ENCODE measurements at regions not wholly inside any gene's neighbourhood (a gene's known extent, or its start where the extent isn't known, plus 50 kb on each side); places are given as distances from the start of the nearest gene placed in this dataset.

- Mint-ChIP-seq H3K4me1 (ENCODE audit: insufficient read depth, unreplicated experiment) (no peaks in the 10 kb centered on the region), H3K36me3 (ENCODE audit: insufficient read depth, unreplicated experiment) (no peaks in the 10 kb centered on the region), H3K27ac (ENCODE audit: low read depth, unreplicated experiment) (no peak overlapping the region), H3K27me3 (ENCODE audit: insufficient read depth, unreplicated experiment) (peaks cover 20% of the 10 kb centered on the region), H3K9me3 (ENCODE audit: unreplicated experiment) (no peaks in the 10 kb centered on the region), H3K4me3 (ENCODE audit: unreplicated experiment) (no peak overlapping the region)
- TF ChIP-seq, protein P1, sequence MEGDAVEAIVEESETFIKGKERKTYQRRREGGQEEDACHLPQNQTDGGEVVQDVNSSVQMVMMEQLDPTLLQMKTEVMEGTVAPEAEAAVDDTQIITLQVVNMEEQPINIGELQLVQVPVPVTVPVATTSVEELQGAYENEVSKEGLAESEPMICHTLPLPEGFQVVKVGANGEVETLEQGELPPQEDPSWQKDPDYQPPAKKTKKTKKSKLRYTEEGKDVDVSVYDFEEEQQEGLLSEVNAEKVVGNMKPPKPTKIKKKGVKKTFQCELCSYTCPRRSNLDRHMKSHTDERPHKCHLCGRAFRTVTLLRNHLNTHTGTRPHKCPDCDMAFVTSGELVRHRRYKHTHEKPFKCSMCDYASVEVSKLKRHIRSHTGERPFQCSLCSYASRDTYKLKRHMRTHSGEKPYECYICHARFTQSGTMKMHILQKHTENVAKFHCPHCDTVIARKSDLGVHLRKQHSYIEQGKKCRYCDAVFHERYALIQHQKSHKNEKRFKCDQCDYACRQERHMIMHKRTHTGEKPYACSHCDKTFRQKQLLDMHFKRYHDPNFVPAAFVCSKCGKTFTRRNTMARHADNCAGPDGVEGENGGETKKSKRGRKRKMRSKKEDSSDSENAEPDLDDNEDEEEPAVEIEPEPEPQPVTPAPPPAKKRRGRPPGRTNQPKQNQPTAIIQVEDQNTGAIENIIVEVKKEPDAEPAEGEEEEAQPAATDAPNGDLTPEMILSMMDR (IDR thresholded peaks at IDR 0.05; ENCODE audit: unreplicated experiment): no peak
- intact Hi-C loops (cut with micrococcal nuclease): no loop called here
- CTCF ChIA-PET: no interaction called here
- POLR2A ChIA-PET: no interaction called here
- DNase-seq (ENCODE audit: unreplicated experiment): no peak
- no TSS peak for BruUV-seq (replicated peaks)
These were observed 120.8 kb upstream of the MEIS2 start for GRCh38 chr15:37220949-37221670.

- TF ChIP-seq, protein P1 (IDR thresholded peaks at IDR 0.05; ENCODE audit: unreplicated experiment): no peak
- no TSS peak for BruUV-seq (replicated peaks)
These were observed 121.4 kb upstream of the MEIS2 start for GRCh38 chr15:37221671-37222145.

GRCh38 chr15:37223089-37223488, 122.7 kb upstream of the MEIS2 start:
- TF ChIP-seq, protein P1 (IDR thresholded peaks at IDR 0.05; ENCODE audit: unreplicated experiment): no peak
- BruUV-seq (replicated peaks): no TSS peak
- Mint-ChIP-seq H3K4me3 (ENCODE audit: unreplicated experiment) (no peak overlapping the region), H3K27ac (ENCODE audit: low read depth, unreplicated experiment) (no peak overlapping the region), H3K9me3 (ENCODE audit: unreplicated experiment) (no peaks in the 10 kb centered on the region), H3K27me3 (ENCODE audit: insufficient read depth, unreplicated experiment) (peaks cover 20% of the 10 kb centered on the region), H3K4me1 (ENCODE audit: insufficient read depth, unreplicated experiment) (no peaks in the 10 kb centered on the region), H3K36me3 (ENCODE audit: insufficient read depth, unreplicated experiment) (no peaks in the 10 kb centered on the region)
- ChIA-PET CTCF (no interaction called here), POLR2A (no interaction called here)
- DNase-seq (ENCODE audit: unreplicated experiment): no peak
- intact Hi-C loops (cut with micrococcal nuclease): no loop called here

More at GRCh38 chr15:37221671-37222145, 121.4 kb upstream of the MEIS2 start:
- CTCF ChIA-PET: no interaction called here
- no peak overlapping the region for H3K27ac Mint-ChIP-seq (ENCODE audit: low read depth, unreplicated experiment)
- H3K27me3 Mint-ChIP-seq (ENCODE audit: insufficient read depth, unreplicated experiment): peaks cover 20% of the 10 kb centered on the region
- intact Hi-C loops (cut with micrococcal nuclease): no loop called here
- no peak for DNase-seq (ENCODE audit: unreplicated experiment)
- H3K36me3 Mint-ChIP-seq (ENCODE audit: insufficient read depth, unreplicated experiment): no peaks in the 10 kb centered on the region
- POLR2A ChIA-PET: no interaction called here
- no peaks in the 10 kb centered on the region for H3K4me1 Mint-ChIP-seq (ENCODE audit: insufficient read depth, unreplicated experiment)
- no peaks in the 10 kb centered on the region for H3K9me3 Mint-ChIP-seq (ENCODE audit: unreplicated experiment)
- H3K4me3 Mint-ChIP-seq (ENCODE audit: unreplicated experiment): no peak overlapping the region

DNA sequence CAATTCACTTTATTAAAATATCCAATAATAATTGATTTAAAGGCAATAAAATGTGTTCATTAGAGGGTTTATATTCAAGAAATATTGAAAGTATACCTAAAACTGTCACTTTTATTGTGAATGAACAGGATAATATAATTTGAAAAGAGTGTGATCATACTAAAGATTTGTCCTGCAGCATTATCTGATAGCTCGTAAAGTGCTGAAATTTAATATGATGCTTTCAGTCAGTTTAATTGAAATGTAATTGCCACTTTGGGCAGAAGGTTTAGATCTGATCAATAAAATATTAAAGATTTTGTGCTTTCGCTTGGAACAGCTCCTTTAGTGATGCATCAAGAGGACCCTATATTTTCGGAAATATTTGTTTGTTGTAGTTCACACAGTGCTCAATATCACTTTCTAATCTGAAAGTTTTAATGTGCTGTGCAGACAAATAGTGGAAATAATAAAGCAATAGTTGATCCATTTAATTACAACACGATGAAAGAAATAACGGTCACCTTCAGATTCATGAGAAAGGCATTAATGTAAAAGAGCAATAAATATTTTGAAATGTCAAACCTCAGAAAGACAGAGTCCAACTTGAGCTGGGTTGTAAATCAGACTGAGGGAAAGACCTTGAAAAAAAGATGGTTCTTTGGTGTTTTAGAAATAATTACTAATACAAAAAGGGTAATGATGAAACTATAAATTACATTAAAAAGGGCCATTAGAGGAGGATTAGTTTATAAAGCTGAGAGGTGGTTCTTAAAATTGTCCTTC, 129.7 kb upstream of the MEIS2 start:
- BruUV-seq (replicated peaks): no TSS peak
- H3K9me3 Mint-ChIP-seq (ENCODE audit: unreplicated experiment): peaks cover 9% of the 10 kb centered on the region
- TF ChIP-seq, protein P1 (IDR thresholded peaks at IDR 0.05; ENCODE audit: unreplicated experiment): no peak
- intact Hi-C loops (cut with micrococcal nuclease): no loop called here
- no peak overlapping the region for H3K4me3 Mint-ChIP-seq (ENCODE audit: unreplicated experiment)
- DNase-seq (ENCODE audit: unreplicated experiment): no peak
- H3K27me3 Mint-ChIP-seq (ENCODE audit: insufficient read depth, unreplicated experiment): no peaks in the 10 kb centered on the region
- H3K27ac Mint-ChIP-seq (ENCODE audit: low read depth, unreplicated experiment): no peak overlapping the region
- CTCF ChIA-PET: no interaction called here
- POLR2A ChIA-PET: no interaction called here
- H3K4me1 Mint-ChIP-seq (ENCODE audit: insufficient read depth, unreplicated experiment): no peaks in the 10 kb centered on the region
- H3K36me3 Mint-ChIP-seq (ENCODE audit: insufficient read depth, unreplicated experiment): no peaks in the 10 kb centered on the region
